ENCODE measurements at regions not wholly inside any gene's neighbourhood (a gene's known extent, or its start where the extent isn't known, plus 50 kb on each side); places are given as distances from the start of the nearest gene placed in this dataset.

DNA sequence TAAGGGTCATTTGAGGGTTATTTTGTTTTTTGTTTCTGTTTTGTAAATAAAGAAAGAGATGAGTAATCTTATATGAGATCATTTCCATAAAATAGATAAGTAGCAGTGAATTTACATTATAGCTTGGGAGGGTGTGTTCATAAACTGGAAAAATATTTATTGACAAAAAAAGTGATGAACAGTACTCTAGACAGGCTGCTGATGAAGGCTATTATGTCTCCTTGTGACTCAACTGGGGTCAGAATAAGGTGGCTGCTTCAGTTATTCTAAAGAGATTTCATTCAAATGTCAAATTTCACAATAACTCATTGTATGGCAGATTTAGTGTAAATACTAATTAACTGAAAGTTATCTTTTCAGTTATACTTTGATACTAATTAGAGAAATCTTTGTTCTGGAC is 251.1 kb upstream of the CMC1 start:
- H3K36me3 ChIP-seq (ENCODE audit: control insufficient read depth, insufficient read depth, low read length) = no peaks in the 10 kb centered on the region
- no peaks in the 10 kb centered on the region for H3K9me3 ChIP-seq (ENCODE audit: control insufficient read depth, insufficient read depth, low read depth, low read length)
- no peak for DNase-seq (ENCODE audit: low read depth, low spot score)
- CTCF ChIA-PET = no interaction called here
- no peak overlapping the region for H3K4me3 ChIP-seq (ENCODE audit: low read depth in 2 of 2, low read length in 2 of 2)
- H3K27me3 ChIP-seq (ENCODE audit: control insufficient read depth, insufficient read depth, low read length) = no peaks in the 10 kb centered on the region
- H3K4me1 ChIP-seq (ENCODE audit: control insufficient read depth, insufficient read depth, low read length) = no peaks in the 10 kb centered on the region
- in situ Hi-C loops (cut with HindIII; ENCODE audit: low pct_unique_long_range_greater_than_20kb, low sequenced_read_pairs) (no loop called here), intact Hi-C loops (cut with micrococcal nuclease; ENCODE audit: unreplicated experiment) (no loop called here)
- no peak overlapping the region for H3K27ac ChIP-seq (ENCODE audit: low read length)
- POLR2A ChIA-PET = no interaction called here
- no TSS peak for BruUV-seq (replicated peaks)
- no peak for TF ChIP-seq POLR2AphosphoS5 (IDR thresholded peaks at IDR 0.05; ENCODE audit: low read depth, low read length)
- no peak for TF ChIP-seq SIN3A (IDR thresholded peaks at IDR 0.05; ENCODE audit: borderline replicate concordance, insufficient read depth, low read depth, low read length)
- no peak for TF ChIP-seq TCF7L2 (IDR thresholded peaks at IDR 0.05; ENCODE audit: low read depth, low read length)
- no peak for TF ChIP-seq REST (IDR thresholded peaks at IDR 0.05; ENCODE audit: insufficient read depth in 1 of 2, low read depth in 2 of 2, low read length in 1 of 2)
- no peak for TF ChIP-seq CTCF (IDR thresholded peaks at IDR 0.05)
- ATAC-seq = no peak

DNA sequence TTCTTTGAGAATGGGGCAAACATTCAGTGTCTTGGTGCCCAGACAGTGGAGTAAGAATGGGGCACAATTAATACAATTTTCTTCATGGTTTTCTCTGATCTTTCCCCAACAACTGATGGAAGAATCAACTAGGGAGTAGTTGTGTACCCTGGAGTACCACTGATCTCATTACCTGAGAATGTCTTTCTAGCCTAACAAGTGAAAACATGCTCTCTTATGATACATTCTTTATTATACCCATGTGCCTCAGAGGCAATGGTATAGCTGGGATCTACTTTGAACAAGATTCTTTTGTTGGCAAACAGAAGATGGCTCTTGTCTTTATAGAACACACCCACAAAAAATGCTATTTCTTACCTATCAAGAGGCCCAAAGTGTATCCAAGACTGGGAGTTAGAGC is 250.6 kb upstream of the CMC1 start:
- ATAC-seq (no peak), DNase-seq (ENCODE audit: low read depth, low spot score) (no peak)
- Histone ChIP-seq H3K4me1 (ENCODE audit: control insufficient read depth, insufficient read depth, low read length) (no peaks in the 10 kb centered on the region), H3K36me3 (ENCODE audit: control insufficient read depth, insufficient read depth, low read length) (no peaks in the 10 kb centered on the region), H3K9me3 (ENCODE audit: control insufficient read depth, insufficient read depth, low read depth, low read length) (no peaks in the 10 kb centered on the region), H3K27ac (ENCODE audit: low read length) (no peak overlapping the region), H3K27me3 (ENCODE audit: control insufficient read depth, insufficient read depth, low read length) (no peaks in the 10 kb centered on the region), H3K4me3 (ENCODE audit: low read depth in 2 of 2, low read length in 2 of 2) (no peak overlapping the region)
- intact Hi-C loops (cut with micrococcal nuclease; ENCODE audit: unreplicated experiment) = no loop called here
- POLR2A ChIA-PET = no interaction called here
- CTCF ChIA-PET = no interaction called here
- no TSS peak for BruUV-seq (replicated peaks)
- TF ChIP-seq SIN3A (IDR thresholded peaks at IDR 0.05; ENCODE audit: borderline replicate concordance, insufficient read depth, low read depth, low read length) (no peak), POLR2AphosphoS5 (IDR thresholded peaks at IDR 0.05; ENCODE audit: low read depth, low read length) (no peak), TCF7L2 (IDR thresholded peaks at IDR 0.05; ENCODE audit: low read depth, low read length) (no peak), CTCF (IDR thresholded peaks at IDR 0.05) (no peak), REST (IDR thresholded peaks at IDR 0.05; ENCODE audit: insufficient read depth in 1 of 2, low read depth in 2 of 2, low read length in 1 of 2) (no peak)
- in situ Hi-C loops (cut with HindIII; ENCODE audit: low pct_unique_long_range_greater_than_20kb, low sequenced_read_pairs) = no loop called here
